ENCODE measurements at regions not wholly inside any gene's neighbourhood (a gene's known extent, or its start where the extent isn't known, plus 50 kb on each side); places are given as distances from the start of the nearest gene placed in this dataset.

GRCh38 chrX:125577479-125577878 lies 257.8 kb downstream of the TEX13C start:
- TF ChIP-seq TAF1 (IDR thresholded peaks at IDR 0.05; ENCODE audit: control insufficient read depth, extremely low read depth, insufficient read depth, low read length, severe bottlenecking) (no peak), ZNF24 (IDR thresholded peaks at IDR 0.05) (no peak), ERF (CRISPR knock-in tag; IDR thresholded peaks at IDR 0.05) (no peak)
